Stimulated activated CD8-positive, alpha-beta memory T cell treated with anti-CD3 and anti-CD28 coated beads, Interleukin-4, amount 100 ng/mL, for 1 hour (primary cell): ENCODE measurements at regions not wholly inside any gene's neighbourhood (a gene's known extent, or its start where the extent isn't known, plus 50 kb on each side); places are given as distances from the start of the nearest gene placed in this dataset.
"Not testable (repeated sequence)": the region's sequence is repeated elsewhere in the genome, so short reads cannot be mapped to it uniquely, and the experiment has no call there.

Source experiments
- DNase-seq, 2 donors: peaks; one replicate each; pipeline ENCODE4 v3.0.0-alpha.2; 2020; ENCODE audit warnings: low read depth in 2 of 2, low spot score in 1 of 2

DNA sequence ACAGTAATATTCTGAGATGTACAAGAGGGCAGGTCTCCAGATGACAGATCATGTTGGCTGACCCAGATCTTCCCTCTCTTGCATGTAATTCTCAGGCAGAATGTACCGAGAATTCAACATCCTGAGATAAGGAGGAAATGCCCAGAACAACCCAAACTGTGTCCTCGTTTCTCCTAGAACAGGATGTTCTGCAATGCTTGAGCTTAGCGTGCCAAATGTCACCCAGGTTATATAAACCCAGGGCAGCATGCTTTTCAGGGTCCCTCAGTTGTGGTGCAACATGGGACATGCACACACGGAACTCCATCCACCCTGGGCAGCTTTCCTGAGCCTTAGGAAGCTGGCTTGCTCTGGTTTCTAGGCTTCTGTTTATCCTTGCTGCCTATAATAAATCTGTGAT is 102.1 kb upstream of the CMC1 start:
- no peak for DNase-seq

GRCh38 chr3:28139967-28140634 is 101.3 kb upstream of the CMC1 start:
- DNase-seq: no peak

DNA sequence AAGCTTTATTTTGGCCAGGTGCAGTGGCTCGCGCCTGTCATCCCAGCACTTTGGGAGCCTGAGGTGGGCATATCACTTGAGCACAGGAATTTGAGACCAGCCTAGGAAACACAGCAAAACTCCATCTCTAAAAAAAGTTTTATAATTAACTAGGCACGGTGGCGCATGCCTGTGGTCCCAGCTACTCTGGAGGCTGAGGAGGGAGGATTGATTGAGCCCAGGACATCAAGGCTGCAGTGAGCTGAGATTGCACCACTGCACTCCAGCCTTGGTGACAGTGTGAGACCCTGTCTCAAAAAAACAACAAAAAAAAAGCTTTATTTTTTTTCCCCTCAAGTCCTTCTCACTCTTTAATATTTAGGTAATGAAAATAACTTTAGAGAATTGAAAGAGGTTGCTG is 100.8 kb upstream of the CMC1 start:
- DNase-seq: no peak

DNA sequence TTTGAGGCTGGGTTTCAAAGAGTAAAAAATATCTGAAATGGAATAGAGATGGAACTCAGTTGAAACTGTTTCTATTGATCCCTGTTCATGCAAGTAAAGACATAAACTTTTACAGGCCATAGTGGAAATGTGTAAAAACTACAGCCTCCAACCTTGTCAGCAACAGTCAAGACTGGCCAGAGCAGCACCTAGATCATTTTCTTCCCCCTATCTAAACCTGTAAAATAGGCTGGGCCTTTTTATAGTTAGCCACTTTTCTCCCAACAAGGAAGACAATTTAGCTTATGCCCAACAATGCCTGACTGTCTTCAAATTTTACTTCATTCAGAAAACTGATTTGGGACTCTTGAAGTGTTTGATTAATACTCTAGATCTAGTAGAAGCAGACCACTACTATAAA is 91.5 kb upstream of the CMC1 start:
- DNase-seq: no peak

GRCh38 chr3:28150465-28151206 is 90.8 kb upstream of the CMC1 start:
- DNase-seq: no peak

DNA sequence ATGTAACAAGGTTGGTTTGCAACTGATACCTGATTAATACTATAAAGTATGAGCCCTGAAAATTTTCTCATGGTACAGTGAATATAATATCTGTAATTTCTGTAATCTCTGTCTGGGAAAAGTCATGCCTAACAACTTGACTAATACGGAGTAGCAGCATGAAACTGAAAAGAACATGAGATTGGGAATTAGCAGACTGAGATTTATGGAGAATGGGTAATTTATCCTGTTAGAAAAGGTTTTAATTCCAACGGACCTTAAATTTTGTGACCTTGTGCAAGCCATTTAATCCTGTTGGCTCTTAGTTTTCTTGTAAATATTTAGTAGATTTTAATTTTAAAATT is 90.2 kb upstream of the CMC1 start:
- DNase-seq: no peak

DNA sequence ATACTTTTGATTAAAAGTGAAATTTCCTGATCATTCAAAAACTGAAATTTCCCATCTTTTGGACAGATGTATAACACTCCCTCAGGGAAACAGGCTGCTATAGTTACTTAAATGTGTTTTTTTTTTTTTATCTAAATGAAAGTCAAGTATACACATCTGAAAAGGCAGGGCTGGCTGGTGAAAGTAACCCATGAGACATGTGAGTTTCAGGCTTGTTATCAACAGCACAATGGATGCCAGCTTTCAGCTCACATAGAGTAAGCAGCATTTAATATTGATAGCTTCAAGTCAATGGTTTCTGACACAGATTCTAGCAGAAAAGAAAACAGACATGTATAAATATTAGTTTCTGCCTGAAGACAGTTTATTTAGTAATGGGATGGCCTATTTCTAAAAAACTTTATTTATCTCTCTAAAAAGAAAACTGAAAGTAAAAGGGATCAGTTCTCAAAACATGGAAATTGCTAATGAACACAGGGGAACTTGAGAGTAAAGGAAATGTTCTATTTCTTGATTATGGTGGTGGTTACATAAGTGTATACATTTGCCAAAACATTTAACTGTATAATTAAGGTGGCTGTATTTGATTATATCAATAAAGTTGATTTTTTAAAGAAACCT is 89.7 kb upstream of the CMC1 start:
- DNase-seq: no peak

DNA sequence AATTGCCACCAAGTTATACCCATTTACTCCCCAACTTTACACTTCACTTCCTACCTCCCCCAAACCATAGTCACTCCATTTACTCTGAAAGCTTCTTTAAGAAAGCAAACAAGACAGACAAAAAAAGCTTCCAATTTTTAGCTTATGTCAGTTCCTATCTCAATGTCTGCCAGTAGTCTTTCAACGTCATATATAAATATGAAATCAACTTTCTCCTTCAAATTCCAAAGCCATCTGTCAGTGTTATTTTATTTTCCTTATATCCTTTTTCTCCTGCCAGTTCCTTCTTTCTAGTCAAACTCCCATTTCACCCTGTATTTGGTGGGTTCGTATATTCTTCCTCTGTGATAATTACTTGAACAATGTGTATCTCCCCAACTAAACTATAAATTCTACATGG is 85.8 kb upstream of the CMC1 start:
- no peak for DNase-seq

- DNase-seq: not testable (repeated sequence)
Measured at GRCh38 chr3:28156599-28156998, 84.8 kb upstream of the CMC1 start.

GRCh38 chr3:28171962-28172361 is 69.5 kb upstream of the CMC1 start:
- DNase-seq: no peak

GRCh38 chr3:28172748-28173147 is 68.7 kb upstream of the CMC1 start:
- no peak for DNase-seq

DNA sequence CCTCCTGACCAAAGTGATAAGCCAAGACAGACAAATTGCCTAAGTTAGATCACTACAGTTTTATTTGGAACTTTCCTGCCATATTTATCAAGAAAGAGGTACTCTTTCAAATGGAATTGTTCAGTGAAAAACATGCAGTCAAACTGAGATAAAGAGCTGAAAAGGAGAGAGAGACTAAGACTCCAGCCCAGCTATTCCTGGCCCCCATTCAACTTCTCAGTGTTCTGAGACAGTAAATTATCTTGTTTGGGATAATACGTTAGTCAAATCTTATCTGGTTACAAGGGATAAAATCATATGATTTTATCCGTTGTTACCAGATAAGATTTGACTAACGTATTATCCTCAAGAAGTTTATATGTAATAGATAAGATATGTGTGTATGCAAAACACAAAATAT is 67.6 kb upstream of the CMC1 start:
- no peak for DNase-seq

DNA sequence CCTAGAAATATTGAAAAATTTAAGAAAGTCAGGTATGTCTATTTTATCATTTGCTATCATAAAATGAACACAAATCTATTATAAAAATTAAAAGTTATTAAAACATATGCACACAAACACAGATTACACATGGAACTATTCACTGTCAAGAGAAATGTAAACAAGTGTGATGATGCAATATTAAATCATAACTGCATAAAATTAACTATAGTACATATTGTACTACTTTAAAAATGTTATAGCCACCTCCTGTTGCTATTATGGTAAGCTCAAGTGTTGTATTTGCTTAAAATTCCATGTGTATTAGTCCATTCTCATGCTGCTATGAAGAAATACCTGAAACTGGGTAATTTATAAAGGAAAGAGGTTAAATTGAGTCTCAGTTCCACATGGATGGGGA is 54.7 kb upstream of the CMC1 start:
- DNase-seq: no peak

- no peak for DNase-seq
Measured at GRCh38 chr3:28188686-28189085, 52.7 kb upstream of the CMC1 start.

DNA sequence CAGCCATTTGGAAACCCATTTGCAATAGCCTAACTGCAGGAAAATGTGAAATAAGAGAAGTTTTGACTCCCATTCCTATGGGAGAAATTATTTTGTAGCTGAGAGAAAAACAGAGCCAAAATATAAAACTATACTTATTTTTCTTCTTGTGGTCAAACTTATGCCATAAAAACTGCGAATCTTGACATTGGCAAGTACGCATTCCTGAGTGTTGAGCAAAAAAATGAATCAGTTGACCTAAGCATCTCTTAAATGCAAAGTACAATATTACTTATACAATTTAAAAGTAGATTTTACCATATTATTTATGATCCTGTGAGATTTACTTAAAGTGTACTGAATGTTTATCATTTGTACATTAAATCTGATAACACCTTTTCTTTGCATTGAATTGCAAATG is 50.1 kb upstream of the CMC1 start:
- DNase-seq: no peak
